GM04503 (cell line): ENCODE measurements at regions not wholly inside any gene's neighbourhood (a gene's known extent, or its start where the extent isn't known, plus 50 kb on each side); places are given as distances from the start of the nearest gene placed in this dataset.
"Not testable (repeated sequence)": the region's sequence is repeated elsewhere in the genome, so short reads cannot be mapped to it uniquely, and the experiment has no call there.

Experiments used
- DNase-seq: peaks from one replicate; pipeline ENCODE4 v3.0.0-alpha.2; 2012; ENCODE audit warnings: low read depth

- no peak for DNase-seq
Measured at GRCh38 chr3:106454497-106454896, 585.7 kb upstream of the CBLB start.

GRCh38 chr3:106457281-106458180 is 588.7 kb upstream of the CBLB start:
- DNase-seq: peak; percentile 88

GRCh38 chr3:106458952-106459351 is 590.1 kb upstream of the CBLB start:
- no peak for DNase-seq

DNA sequence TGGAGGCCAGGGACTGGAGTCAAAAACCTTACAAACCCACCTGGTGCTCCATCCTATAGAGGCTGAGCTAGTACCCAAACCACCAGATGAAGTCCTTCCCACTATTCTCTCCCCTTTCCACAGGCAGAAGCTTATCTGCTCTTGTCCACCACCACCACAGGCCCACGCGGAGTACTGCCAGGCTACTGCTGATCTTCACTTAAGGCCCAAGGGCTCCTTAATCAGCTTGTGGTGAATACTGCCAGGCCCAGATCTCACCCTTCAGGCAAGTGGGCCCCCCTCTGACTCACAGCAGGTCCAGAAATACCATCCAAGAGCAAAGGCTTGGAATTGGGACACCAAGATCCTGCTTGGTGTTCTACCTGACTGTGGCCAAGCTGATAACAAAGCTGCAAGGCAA is 598.1 kb upstream of the CBLB start:
- DNase-seq: no peak

- DNase-seq: no peak
Measured at GRCh38 chr3:106473576-106474475, 605.0 kb upstream of the CBLB start.

DNA sequence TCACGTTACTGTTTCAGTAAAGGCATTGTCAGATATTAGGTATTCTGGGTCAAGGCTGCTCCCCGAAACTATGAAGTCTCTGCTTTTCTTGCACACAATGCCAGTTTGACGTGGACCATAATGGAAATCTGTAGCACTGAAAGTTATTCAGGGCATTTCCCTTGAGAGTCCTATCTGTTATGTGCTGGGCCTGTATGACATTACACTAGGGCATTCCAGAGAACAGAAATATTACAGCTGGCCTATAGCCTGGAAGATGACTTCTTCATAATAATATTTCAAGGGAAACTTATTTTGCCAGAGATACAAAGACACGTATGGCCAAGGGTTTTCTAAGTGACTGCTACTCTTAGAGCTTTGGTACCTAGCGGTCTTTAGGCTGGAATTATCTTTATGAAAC is 613.6 kb upstream of the CBLB start:
- peak; percentile 28 for DNase-seq

GRCh38 chr3:106485217-106485616 is 616.4 kb upstream of the CBLB start:
- DNase-seq: no peak

DNA sequence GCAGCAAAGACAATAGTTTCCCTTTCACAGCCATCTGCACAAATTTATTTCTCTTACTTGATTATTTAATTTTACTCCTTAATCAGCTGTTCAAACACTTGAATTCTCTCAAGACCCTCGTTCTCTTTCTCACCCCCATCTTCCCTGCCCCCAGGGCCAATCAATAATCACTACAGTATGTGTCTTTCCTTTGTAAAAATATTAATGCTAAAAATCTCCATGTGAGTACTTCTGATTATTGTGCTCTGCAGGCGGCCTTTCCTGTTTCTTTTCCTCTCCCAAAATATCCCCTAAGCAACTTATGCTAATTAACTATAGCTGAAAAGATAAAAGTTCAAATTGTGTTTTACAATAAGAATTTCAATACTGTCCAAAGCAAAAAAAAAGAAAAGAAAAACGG is 617.0 kb upstream of the CBLB start:
- DNase-seq: no peak

GRCh38 chr3:106486945-106487639 is 618.3 kb upstream of the CBLB start:
- not testable (repeated sequence) for DNase-seq

DNA sequence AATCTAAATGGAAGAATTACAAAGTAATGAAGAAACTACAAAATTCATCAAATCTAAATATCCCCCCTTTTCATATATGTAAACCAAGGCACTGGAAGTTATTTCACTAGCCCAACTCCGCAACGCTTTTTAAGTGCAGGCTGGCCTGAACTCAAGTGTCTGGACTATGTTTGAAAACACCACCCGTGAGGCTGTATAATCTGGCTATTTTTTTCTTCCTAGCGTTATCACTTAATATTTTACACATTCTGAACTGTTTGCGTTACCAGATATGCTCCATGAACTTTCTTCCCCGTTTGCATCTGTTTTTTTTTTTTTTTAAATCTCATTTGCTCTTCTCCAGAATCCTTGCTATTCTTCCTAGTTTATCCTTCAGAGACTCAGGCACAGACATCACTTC is 619.5 kb upstream of the CBLB start:
- no peak for DNase-seq

DNA sequence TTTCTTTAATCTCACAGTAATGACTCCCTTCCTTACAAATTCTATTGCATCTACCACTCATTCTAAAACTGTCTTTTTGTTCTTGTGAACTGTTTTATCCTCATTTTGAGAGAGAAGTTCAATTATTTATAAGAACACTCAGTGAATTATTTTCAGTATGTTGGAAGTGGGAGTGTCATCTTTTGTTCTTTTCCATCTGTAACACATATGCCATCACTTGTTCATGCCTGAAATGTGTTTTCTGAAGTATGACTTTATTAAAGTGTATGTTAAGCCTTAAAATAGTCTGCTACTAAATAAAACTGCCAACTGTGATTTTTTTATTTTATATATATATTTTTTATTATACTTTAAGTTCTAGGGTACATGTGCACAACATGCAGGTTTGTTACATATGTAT is 623.0 kb upstream of the CBLB start:
- no peak for DNase-seq

- no peak for DNase-seq
Measured at GRCh38 chr3:106508331-106508893, 639.6 kb upstream of the CBLB start.

GRCh38 chr3:106510206-106510605 is 641.4 kb upstream of the CBLB start:
- DNase-seq: peak; percentile 70

DNA sequence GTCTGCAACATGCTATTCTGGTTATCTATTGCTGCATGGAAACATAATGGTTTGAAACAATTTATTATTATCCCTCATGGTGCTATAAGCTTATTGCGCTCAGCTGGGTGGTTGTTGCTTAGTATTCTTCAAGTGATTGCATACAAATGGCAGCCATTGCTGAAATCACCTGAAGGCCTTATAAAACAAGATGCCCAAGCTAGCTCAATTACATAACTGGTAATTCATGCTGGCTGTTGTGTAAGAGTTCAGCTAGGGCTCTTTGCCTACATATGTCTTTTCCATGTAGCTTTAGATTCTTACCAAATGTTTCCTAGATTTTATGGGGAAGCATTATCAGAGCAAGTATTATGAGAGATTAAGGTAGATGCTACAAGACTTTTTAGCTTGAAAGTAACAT is 644.0 kb upstream of the CBLB start:
- no peak for DNase-seq

- DNase-seq: no peak
Measured at GRCh38 chr3:106514431-106514830, 645.6 kb upstream of the CBLB start.

DNA sequence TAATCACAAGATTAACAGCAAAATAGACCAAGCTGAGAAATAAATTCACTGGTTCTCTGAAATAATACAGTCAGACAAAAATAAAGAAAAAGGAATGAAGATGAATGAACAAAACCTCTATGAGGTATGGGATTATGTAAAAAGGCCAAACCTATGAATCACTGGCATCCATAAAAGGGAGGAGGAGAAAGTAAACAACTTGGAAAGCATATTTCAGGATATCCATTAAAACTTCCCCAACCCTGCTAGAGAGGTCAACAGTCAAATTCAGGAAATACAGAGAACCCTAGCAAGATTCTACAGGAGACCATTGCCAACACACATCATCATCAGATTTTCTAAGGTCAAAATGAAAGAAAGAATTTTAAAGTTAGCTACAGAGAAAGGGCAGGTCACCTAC is 649.7 kb upstream of the CBLB start:
- peak; percentile 42 for DNase-seq

DNA sequence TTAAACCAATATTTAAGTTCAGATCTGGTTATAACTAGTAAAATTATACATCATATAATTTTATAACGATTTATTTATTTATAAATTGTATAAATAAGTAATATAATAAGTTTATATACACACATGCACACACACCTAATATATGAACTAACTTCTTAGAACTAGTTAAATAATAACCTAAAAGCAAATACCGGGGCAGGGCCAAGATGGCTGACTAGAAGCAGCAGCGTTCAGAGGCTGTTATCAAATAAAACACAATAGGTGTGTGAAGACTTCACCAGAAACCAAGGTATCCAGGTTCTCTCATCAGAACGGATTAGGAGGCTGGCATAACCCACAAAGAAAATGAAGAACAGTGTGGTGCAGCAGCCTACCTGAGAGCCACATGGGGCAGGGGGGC is 653.6 kb upstream of the CBLB start:
- DNase-seq: no peak

DNA sequence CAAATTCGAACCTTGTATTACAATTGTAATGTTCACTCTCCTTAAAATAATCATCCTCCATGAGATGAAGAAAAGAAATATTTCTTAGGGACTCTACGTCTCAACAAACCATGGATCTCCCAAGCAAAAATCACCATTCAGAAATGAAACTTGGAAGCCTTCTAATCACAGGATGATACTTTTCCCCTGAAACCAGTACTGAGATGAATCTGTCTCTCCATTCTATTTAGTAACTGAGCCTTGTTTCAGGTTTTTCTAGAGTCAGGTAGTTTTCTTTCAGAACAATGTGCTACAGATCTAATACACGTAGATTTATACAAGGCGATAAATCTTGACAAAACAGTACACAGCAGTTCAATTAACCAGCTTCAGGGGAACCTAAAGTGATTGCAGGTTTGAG is 660.1 kb upstream of the CBLB start:
- DNase-seq: no peak

- DNase-seq: no peak
Measured at GRCh38 chr3:106529738-106530137, 660.9 kb upstream of the CBLB start.

DNA sequence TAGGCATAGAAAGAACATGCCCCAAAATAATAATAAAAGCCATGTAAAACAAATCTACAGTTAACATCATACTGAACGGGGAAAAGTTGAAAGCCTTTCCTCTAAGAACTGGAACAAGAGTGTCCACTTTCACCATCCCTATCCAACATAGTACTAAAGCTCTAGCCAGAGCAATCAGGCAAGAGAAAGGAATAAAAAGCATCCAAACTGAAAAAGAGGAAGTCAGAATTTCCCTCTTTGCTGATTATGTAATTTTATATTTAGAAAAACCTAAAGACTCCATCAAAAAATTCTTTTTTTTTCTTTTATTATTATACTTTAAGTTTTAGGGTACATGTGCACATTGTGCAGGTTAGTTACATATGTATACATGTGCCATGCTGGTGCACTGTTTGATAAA is 661.6 kb upstream of the CBLB start:
- DNase-seq: no peak

- DNase-seq: not testable (repeated sequence)
Measured at GRCh38 chr3:106531771-106532329, 663.0 kb upstream of the CBLB start.
